NCI-H1436 treated with DMSO at 0.1 percent for 48 hours (cell line): ENCODE measurements at regions not wholly inside any gene's neighbourhood (a gene's known extent, or its start where the extent isn't known, plus 50 kb on each side); places are given as distances from the start of the nearest gene placed in this dataset.
"Not testable (repeated sequence)": the region's sequence is repeated elsewhere in the genome, so short reads cannot be mapped to it uniquely, and the experiment has no call there.

Experiments
- DNase-seq: peaks from one replicate; lab custom pipeline; 2025; lab: John Stamatoyannopoulos, UW

DNA sequence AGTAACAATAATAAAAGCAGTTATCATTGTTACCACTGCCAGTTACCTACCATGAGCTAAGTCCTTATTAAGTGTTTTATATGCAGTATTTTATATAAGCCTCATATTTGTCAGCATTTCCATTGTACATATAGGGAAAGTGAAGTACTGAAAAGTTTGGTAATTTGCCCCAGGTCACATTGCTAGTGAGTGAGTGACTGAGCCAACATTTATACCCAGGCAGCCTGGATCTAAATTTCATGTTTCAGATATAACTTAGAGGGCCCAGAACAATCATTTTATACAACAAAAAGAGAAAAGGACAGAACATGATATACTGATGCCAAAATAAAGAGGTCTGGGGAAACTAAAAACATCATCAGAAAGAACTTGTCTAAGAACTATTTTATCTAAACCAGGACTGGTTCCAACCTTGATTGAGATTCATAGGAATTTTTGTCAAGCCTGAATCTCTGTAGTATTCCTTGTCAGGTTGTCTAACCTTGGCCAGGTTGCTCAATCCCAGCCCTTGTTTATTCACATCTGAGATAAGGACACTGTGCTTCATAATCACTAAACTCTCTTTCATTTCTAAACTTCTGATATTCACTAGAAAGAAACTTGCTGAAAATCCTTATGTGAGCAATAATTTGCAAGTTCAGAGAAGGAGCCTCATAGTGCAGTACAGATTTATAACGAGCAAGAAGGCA is 308.2 kb downstream of the IPMK start:
- DNase-seq: no peak

DNA sequence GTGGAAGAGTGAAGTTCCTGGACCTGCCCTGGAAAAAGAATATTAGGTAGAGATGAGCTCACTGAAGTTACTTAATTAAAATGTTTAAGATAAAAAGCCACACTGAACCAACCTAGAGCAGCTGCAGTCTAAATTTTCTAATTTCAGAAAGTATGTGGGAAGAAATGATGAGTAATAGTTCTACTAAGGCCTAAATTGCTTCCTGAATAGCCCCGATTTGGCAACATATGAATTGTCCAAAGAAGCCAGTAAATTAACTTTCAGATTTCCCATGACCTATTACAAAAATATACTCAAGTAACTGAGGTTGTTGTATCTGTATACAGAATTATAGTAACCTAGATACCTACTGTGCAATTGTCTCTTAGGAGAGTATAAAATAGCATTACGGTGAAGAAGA is 312.6 kb downstream of the IPMK start:
- no peak for DNase-seq

DNA sequence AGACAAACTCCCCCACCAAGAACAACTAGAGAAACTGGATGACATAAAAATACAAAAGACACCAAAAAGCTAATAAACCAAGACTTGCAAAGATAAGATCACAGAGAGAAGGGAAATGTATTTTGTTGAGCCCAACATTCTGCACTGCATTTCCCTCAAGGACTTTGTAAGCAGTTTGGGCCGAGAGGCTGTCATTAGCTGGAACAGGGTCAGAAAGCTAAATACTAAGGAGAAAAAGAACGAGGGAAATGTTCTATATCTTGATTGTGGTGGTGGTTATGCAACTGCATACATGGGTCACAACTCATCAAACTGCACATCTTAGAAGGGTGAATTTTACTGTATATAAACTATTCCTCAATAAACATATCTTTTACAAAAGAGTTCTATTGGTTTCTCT is 315.0 kb downstream of the IPMK start:
- DNase-seq: no peak

DNA sequence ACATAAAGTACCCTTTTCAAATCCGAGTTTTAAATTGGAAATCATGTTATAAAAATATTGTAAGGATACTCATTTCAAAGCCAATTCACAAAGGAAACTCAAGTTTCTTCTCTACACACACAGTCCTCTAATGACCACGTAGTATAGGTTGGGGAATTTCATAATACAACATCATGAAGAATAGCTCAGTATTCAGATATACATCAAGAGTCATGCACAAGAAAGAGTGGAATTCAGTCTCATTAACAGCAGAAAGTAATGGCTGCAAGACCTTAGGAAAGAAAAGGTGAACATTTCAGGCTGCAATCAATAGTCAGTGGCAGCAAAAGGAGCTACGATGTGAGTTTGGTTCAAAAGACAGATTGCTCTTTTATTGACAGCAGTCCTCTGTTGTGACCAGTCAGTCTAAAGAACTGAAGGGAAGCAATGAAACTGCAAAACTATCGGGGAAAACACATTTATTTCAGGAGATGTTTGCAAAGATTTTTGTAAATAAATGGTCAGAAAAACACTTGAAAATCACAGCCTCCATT is 317.2 kb downstream of the IPMK start:
- no peak for DNase-seq

DNA sequence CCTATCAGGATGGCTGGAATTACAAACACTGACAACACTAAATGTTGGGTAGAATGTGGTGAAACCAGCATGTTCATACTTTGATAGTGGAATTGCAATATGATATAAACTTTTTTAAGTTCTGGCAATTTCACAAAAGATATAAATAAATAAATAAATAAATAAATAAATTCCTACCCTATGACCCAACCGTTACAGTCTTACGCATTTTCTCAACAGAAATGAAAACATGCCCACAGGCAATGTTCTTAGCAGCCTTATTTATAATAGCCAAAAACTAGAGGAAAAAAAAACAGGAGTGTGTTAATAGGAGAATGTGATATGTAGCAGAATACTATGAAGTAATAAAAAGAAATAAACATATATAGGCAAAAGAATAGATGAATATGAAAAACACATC is 318.9 kb downstream of the IPMK start:
- no peak for DNase-seq

DNA sequence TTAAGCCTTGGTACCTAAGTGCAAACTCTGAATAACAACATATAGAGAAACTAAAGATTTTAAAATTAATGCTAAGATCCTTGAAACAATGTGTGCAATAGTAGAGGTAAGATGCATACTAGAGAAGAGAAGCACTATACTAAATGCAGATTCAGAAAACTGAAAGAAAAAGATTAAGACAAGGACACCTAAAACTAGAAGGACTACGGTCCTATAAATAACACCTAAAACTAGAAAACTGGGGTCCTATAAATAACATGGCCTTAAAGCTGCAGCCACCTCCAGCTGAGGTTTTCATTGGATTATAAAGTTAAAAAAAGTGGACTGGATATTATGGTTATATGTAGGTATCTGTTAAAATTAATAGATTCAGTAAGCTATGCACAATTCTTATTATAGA is 320.9 kb downstream of the IPMK start:
- DNase-seq: no peak

DNA sequence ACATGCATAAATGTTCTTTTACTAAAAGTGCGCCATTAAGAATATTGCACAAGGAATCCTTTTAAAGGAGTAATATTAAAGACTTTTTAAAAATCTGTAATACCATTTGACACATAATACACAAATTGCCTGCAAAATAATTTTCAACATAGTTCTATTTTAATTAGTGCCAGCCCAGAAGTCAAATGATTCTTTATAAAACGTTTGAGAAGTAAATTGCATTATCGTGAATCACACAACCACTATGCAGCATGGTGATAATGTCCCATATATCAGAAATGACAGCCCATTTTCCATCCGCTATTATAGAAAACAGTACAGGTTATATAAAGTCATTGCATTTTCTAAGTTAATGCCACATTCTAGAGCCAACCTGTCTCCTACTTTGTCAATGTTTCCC is 324.0 kb downstream of the IPMK start:
- no peak for DNase-seq

DNA sequence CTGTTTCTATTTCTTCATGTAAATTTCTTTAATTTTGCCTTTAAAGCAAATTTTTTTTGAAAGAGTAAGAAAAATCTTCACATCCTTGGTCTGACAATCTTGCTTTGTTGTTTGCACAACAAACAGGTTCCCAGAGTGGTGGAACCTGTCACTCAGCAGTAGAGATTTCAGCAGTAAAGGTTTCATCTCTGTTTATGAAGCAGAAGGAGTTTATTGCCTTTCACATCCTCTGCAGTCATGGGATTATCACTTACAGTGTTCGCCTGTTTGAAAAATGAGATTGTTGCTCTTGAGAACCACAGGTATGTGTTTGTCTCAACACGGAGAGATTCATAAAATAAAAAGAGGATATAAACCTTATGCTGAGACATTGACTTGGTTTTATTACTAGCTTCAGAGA is 342.6 kb downstream of the IPMK start:
- DNase-seq: no peak

DNA sequence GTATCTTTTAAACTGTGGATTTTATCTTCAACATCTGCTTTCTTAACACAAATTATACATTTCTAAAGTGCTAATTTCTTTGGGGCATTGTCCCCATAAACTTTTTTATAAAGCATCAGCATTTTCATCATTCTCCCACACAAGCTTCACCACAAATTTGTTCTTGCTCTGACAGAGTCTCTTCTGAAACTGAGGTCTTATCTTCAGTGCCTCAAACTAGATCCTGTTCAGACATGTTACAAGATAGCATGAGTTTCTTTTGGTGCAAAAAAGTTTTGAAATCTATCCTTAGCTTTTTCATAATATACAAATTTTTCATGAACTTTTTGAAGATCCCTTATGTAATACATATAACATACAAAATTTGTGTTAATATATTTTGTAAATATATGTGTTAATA is 346.6 kb downstream of the IPMK start:
- DNase-seq: no peak

DNA sequence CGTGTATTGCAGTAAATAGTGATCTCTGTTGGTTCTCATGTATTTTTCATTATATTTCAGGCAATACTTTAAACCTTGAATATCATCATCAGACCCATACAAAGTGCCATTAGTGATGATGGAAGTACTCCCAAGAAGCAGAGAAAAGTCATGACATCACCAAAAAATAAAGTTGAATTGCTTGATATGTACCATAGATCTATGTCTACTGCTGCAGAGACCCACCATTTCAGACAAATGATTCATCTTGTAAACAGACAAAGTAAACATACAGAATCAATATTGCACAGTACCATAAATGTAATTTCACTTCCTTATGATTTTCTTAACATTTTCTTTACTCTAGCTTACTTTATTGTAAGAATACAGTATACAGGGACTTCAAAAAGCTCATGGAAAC is 347.8 kb downstream of the IPMK start:
- no peak for DNase-seq

DNA sequence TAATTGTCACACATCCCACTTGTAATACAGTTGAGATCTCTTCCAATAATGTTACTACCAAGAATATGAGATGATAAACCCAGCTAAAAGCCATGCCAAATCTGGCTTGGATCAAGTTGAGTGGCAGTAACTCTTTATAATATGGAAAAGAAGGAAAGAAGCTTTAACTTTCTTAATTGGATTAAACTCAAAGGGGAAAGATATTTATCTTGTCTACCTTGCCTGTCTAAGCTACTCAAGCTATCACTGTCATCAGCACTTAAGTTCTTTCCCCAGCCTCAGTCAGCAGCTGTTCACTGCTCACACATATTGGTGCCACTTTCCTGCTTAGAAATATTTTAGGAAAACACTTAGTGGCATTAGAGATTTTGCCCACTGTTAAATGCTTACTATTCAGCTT is 350.7 kb downstream of the IPMK start:
- DNase-seq: no peak

DNA sequence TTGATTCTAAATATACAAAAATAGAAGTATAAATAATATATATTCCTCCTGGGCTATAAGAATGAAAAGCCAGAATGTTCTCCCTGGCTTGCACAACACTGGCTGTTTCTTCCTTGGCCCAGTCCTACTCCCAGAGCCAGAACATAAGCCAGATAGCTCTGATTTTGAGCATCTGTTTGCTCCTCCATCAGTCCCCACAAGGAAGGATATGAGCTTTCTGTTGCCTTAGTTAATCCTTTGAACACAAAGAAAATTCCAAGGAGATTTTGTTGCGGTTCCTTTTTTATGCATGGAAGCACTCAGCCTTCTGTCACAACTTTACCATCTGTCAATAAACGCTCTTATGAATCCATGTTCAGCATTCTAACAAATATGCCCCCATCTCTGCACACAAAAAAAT is 361.8 kb downstream of the IPMK start:
- DNase-seq: no peak

DNA sequence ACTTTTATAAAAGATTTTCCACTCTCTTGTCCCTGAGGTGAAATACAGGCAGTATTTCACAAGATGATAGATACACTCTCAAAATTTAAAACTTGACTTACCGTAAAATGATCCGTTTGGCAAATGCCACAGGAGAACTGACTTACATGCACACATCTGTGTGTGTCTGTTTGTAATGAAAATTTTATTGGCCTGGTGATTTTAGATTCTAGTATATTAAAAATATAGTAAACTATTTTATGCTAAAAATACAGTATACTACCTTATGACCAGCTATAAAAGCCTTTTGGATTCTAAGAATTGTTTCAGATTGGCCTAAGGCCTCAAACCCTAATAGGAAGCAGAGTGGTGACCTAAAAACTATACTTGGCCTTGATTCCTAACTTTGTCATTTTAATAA is 362.7 kb downstream of the IPMK start:
- DNase-seq: no peak

DNA sequence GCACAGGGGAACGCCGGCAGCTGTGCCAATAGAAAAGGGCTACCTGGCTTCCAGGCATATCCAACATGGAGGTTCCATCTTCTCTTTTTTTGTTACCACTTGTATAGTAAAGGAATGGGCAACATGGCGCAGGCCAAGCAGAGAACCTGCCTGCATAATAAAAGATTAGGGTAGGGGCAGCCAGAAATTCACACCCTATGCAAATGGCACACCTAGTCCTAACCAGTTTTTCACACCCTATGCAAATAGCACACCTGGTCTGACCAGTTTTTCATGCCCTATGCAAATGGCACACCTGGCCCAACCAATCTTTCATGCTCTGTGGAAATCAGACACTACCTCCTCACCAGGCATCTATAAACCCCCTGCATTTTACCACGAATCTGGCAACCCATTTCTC is 369.5 kb downstream of the IPMK start:
- DNase-seq: no peak

DNA sequence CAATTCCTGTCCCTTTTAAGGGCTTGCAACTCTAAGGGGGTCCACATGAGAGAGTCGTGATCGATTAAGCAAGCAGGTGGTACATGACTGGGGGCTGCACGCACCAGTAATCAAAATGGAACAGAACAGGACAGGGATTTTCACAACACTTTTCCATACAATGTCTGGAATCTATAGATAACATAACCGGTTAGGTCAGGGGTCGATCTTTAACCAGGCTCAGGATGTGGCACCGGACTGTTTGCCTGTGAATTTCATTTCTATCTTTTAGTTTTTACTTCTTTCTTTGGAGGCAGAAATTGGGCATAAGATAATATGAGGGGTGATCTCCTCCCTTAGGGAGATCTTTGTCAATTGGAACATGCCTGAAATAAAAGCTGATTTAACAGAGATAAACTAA is 370.1 kb downstream of the IPMK start:
- DNase-seq: no peak

DNA sequence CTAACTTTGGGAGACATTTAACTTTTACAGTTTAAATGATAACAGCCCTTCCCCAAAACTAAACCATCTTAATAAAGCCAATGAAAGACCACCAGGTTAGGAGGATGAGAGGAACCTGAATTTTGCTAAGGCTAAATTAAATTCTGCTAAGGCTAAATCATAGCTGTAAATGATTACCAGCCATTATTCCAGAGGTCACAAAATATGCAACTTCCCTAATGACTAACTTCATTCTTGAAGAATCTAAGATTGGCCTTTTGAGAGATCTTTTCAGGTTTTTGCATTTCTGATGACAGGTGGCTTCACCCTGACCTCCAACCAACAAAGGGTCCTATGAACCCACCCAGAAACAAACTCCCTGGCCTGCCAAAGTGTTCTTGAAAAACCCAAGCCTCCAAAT is 373.3 kb downstream of the IPMK start:
- no peak for DNase-seq

DNA sequence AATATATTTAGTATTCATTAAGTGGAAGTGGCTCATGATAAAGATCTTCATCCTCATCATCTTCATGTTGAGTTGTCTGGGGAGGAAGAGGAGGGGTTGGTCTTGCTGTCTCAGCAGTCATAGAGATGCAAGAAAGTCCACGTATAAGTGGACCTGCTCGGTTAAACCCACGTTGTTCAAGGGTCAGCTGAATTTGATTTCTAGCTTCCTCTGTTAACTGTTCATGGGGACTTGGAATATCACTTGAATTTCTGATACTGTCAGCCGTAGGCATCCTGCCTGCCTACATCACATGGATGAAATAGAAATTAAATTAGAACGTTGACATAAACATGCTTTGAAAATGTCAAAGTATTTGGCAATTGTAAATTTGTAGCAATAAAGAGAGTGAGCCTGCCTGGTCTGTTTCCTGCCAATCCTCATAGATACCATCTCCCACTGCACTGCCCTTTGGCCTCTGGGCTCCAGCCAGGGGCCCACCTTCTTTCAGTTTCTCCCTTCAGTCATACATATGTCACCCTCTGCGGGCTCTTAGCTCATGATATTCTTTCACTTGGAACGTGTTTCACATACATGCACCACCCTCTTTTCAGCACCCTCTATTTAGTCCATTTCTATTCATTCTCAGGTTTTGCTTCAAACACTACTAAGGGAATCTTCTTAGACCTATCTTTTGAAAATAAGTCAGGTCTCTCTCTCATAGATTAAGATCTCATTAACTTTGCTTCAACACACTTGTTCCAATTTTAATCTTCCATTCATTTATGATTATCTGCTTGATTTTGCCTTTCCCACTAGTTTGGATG is 376.3 kb downstream of the IPMK start:
- no peak for DNase-seq

DNA sequence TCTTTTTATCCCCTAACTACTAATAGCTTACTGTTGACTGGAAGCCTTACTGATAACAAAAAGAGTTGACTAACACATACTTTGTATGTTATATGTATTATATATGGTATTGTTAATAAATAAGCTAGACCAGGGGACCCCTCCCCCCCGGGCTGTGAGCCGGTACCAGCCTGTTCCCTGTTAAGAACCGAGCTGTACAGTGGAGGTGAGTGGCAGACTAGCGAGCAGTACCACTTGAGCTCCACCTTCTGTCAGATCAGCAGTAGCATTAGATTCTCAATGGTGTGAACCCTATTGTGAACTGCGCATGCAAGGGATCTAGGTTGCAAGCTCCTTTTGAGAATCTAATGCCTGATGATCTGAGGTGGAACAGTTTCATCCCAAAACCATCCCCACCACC is 377.0 kb downstream of the IPMK start:
- DNase-seq: no peak

DNA sequence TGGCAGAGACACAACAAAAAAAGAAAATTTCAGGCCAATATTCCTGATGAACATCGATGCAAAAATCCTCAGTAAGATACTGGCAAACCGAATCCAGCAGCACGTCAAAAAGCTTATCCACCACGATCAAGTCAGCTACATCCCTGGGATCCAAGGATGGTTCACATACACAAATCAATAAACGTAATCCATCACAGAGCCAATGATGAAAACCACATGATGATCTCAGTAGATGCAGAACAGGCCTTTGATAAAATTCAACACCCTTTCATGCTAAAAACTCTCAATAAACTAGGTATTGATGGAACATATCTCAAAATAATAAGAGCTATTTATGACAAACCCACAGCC is 382.1 kb downstream of the IPMK start:
- DNase-seq: not testable (repeated sequence)

DNA sequence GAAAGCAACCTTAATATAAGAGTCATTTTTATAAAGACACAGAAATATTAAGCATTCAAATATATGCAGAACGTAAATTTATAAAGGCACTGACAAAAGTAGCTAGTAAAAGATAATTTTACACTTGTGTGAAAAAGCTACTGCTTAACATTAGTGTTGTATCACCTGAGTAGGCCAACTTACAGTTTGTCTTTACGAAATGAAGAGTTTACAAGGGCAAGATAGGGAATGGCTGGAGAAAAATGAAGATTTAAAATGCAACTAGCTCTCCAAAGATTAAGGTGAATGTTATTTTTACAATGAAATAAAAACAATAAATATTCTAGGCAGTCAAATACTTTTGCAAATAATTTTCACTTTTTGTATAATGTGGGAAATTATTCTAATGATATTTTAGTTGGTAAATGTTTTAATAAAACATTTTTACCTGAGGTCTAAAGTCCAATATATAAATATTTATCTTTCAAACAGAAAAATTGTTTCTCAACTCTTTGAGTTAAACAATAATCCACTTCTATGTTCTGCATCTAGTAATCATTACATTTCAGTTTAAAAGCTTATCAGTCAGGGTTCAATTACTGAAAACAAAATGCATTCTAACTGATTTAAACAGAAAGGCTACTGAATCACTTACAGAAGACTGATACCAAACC is 382.6 kb downstream of the IPMK start:
- DNase-seq: no peak

DNA sequence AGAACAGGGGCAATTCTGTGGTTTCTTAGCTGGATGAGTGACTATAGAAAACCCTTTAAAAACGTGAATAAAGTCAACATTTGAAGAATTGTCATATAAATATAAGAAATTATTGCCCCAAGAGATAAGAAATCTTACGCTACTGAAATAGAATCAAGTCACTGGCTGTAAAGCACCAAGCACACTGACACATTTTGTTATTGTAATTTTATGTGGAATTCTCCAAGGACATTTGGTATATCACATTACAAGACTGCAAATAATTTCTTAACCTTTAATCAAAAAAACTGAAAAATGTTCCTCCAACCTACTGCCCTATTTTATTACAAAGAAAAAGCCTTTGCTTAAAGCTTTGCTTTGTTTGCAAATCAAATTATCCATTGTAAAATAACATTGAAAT is 383.3 kb downstream of the IPMK start:
- no peak for DNase-seq

DNA sequence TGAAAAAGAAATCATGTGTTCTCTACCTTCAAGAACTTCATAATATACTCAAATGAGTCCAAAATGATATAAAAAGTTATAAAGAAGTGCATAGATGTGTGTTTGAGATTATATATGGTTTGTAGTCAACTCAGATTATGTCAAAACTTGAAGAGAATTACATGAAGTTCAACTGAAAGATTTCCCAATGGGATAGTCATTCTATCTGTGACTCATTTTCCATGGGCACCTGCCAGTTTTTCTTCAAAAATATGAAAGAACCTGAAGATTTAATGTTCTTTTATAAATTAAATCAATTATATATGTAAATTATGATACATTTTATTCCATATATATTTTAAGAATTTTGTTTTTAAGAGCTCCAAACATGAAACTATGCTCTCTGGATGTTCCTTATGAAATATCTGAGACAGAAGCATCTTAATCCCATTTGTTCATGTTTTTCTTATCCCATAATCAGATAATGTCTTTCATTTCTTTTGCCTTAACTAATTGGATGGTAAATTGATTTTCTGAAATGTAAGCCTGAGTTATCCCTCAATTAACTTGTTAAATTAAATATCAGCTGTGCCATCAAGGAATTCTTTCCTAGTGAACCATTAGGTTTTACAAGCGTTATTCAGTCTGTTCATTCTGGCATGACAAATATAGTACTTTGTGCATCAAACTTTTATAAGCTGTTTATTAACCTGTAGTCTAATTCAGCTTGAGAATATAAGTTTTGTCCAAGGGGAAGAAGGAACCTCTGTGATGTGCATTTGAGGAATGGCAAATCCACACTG is 387.1 kb downstream of the IPMK start:
- no peak for DNase-seq
